DOHH2 (cell line): ENCODE measurements at regions not wholly inside any gene's neighbourhood (a gene's known extent, or its start where the extent isn't known, plus 50 kb on each side); places are given as distances from the start of the nearest gene placed in this dataset.

ENCODE experiments used
- EZH2phosphoT487 ChIP-seq: fragments of 200-600 bp; sonication (generic); IDR thresholded peaks from 2 replicates; pipeline ENCODE4 v1.6.1; 2017; ENCODE audit warnings: borderline replicate concordance, mild to moderate bottlenecking, antibody characterized with exemption, low read length, moderate library complexity, mixed read lengths
- TF ChIP-seq, protein P1 (sequence below): fragments of 200-600 bp; sonication (generic); IDR thresholded peaks from one replicate; pipeline ENCODE4 v1.5.1; 2014; ENCODE audit warnings: antibody characterized with exemption, mild to moderate bottlenecking, low read depth, low read length; ENCODE audit not compliant: poor library complexity, severe bottlenecking

DNA sequence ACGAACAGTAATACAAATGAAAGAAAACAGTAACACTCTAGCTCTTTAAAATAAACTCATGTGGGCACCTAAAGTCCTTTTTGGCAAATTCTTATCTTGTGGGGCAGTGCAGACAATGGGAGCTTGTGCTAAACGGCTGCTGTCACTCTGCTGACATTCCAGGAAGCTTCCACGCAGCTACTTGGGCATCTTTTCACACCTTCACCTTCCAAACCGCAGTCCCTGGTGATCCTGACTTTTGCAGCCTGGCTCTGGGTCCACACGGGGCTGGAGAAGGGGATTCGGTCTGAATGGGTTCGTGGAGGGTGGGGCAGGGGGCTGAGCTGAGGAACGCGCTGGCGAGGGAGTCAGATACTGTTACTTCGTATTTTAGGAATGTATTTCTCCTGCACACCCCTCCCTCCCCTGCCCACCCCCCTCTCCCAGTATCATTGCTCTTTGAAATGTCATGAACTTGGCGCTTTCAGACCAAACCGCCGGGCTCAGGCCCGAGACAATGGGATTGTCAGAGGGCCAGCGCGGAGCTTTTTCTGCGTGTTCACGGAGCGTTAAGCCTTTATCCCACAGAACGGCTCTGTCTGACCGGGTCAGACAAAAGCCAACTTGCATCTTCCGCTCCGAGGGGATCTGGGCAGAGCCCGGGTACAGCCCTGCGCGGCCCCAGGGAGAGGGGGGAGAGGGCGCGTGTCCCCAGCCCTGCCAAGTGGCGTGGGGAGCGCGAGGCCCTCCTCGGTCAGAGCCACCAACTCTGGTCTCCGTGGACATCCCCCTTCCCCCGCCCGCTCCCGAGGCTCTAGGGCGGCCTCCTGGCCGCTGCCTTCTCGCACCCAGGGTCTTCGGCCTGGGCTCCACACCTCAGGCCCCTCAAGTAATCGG lies 76.7 kb upstream of the EN2 start:
- TF ChIP-seq, protein P1, sequence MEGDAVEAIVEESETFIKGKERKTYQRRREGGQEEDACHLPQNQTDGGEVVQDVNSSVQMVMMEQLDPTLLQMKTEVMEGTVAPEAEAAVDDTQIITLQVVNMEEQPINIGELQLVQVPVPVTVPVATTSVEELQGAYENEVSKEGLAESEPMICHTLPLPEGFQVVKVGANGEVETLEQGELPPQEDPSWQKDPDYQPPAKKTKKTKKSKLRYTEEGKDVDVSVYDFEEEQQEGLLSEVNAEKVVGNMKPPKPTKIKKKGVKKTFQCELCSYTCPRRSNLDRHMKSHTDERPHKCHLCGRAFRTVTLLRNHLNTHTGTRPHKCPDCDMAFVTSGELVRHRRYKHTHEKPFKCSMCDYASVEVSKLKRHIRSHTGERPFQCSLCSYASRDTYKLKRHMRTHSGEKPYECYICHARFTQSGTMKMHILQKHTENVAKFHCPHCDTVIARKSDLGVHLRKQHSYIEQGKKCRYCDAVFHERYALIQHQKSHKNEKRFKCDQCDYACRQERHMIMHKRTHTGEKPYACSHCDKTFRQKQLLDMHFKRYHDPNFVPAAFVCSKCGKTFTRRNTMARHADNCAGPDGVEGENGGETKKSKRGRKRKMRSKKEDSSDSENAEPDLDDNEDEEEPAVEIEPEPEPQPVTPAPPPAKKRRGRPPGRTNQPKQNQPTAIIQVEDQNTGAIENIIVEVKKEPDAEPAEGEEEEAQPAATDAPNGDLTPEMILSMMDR, result no peak
- TF ChIP-seq EZH2phosphoT487, result no peak
